ENCODE measurements at regions not wholly inside any gene's neighbourhood (a gene's known extent, or its start where the extent isn't known, plus 50 kb on each side); places are given as distances from the start of the nearest gene placed in this dataset.

- no peak for DNase-seq (ENCODE audit: low spot score in 2 of 2)
- in situ Hi-C loops (cut with MboI; ENCODE audit: low sequenced_read_pairs): no loop called here
- Histone ChIP-seq H3K4me1 (no peaks in the 10 kb centered on the region), H3K36me3 (replicated peaks) (no peaks in the 10 kb centered on the region), H3K9me3 (no peaks in the 10 kb centered on the region), H3K4me3 (no peak overlapping the region), H3K27me3 (ENCODE audit: low read depth) (0 out of 2 replicates have a peak, but pooled peaks cover 3% of the 10 kb centered on the region)
Observed at GRCh38 chr4:177124349-177125064, 185.2 kb upstream of the NEIL3 start.

GRCh38 chr4:177125656-177126055 lies 184.0 kb upstream of the NEIL3 start:
- in situ Hi-C loops (cut with MboI; ENCODE audit: low sequenced_read_pairs): no loop called here
- no peaks in the 10 kb centered on the region for H3K4me1 ChIP-seq

DNA sequence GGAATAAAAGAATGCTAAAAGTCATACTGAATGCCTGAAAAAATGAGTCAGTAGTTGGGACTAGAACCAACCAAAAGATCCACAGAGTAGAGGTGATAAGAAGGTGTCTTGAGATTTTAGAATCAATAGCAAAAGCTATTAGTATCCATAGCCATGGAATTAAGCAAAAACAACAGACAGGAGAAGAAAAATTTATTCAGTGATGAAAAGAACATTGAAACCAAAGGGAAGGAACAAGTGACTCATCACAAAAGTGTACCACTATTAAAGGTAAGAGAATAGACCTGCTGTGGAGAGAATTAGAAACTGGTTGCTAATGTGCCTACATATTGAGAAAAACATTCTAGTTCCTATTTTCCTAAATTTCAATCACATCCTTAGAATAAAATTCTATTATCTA lies 182.0 kb upstream of the NEIL3 start:
- no peak for DNase-seq (ENCODE audit: low spot score in 2 of 2)

More at GRCh38 chr4:177125656-177126055, 184.0 kb upstream of the NEIL3 start:
- Histone ChIP-seq H3K4me3 (no peak overlapping the region), H3K27me3 (ENCODE audit: low read depth) (0 out of 2 replicates have a peak, but pooled peaks cover 3% of the 10 kb centered on the region), H3K9me3 (no peaks in the 10 kb centered on the region), H3K36me3 (replicated peaks) (no peaks in the 10 kb centered on the region)
- no peak for DNase-seq (ENCODE audit: low spot score in 2 of 2)

GRCh38 chr4:177128306-177128705 lies 181.4 kb upstream of the NEIL3 start:
- in situ Hi-C loops (cut with MboI; ENCODE audit: low sequenced_read_pairs): no loop called here
- Histone ChIP-seq H3K27me3 (ENCODE audit: low read depth) (0 out of 2 replicates have a peak, but pooled peaks cover 3% of the 10 kb centered on the region), H3K9me3 (no peaks in the 10 kb centered on the region), H3K36me3 (replicated peaks) (no peaks in the 10 kb centered on the region), H3K4me3 (no peak overlapping the region), H3K4me1 (no peaks in the 10 kb centered on the region)
- no peak for DNase-seq (ENCODE audit: low spot score in 2 of 2)

More for the DNA sequence above, 182.0 kb upstream of the NEIL3 start:
- 0 out of 2 replicates have a peak, but pooled peaks cover 3% of the 10 kb centered on the region for H3K27me3 ChIP-seq (ENCODE audit: low read depth)
- in situ Hi-C loops (cut with MboI; ENCODE audit: low sequenced_read_pairs): no loop called here
- no peaks in the 10 kb centered on the region for H3K9me3 ChIP-seq
- no peak overlapping the region for H3K4me3 ChIP-seq
- H3K4me1 ChIP-seq: no peaks in the 10 kb centered on the region
- H3K36me3 ChIP-seq (replicated peaks): no peaks in the 10 kb centered on the region

- Histone ChIP-seq H3K27me3 (ENCODE audit: low read depth) (no peaks in the 10 kb centered on the region), H3K36me3 (replicated peaks) (no peaks in the 10 kb centered on the region), H3K9me3 (no peaks in the 10 kb centered on the region), H3K4me3 (no peak overlapping the region), H3K4me1 (no peaks in the 10 kb centered on the region)
- no peak for DNase-seq (ENCODE audit: low spot score in 2 of 2)
- in situ Hi-C loops (cut with MboI; ENCODE audit: low sequenced_read_pairs): no loop called here
Observed at GRCh38 chr4:177131736-177132135, 177.9 kb upstream of the NEIL3 start.

- Histone ChIP-seq H3K36me3 (replicated peaks) (no peaks in the 10 kb centered on the region), H3K27me3 (ENCODE audit: low read depth) (no peaks in the 10 kb centered on the region)
- DNase-seq (ENCODE audit: low spot score in 2 of 2): no peak
Observed at GRCh38 chr4:177147668-177148067, 162.0 kb upstream of the NEIL3 start.

GRCh38 chr4:177155454-177155853 lies 154.2 kb upstream of the NEIL3 start:
- in situ Hi-C loops (cut with MboI; ENCODE audit: low sequenced_read_pairs): no loop called here
- DNase-seq (ENCODE audit: low spot score in 2 of 2): no peak
- H3K9me3 ChIP-seq: no peaks in the 10 kb centered on the region

More at GRCh38 chr4:177147668-177148067, 162.0 kb upstream of the NEIL3 start:
- H3K4me3 ChIP-seq: no peak overlapping the region
- H3K4me1 ChIP-seq: no peaks in the 10 kb centered on the region
- no peaks in the 10 kb centered on the region for H3K9me3 ChIP-seq
- in situ Hi-C loops (cut with MboI; ENCODE audit: low sequenced_read_pairs): no loop called here

DNA sequence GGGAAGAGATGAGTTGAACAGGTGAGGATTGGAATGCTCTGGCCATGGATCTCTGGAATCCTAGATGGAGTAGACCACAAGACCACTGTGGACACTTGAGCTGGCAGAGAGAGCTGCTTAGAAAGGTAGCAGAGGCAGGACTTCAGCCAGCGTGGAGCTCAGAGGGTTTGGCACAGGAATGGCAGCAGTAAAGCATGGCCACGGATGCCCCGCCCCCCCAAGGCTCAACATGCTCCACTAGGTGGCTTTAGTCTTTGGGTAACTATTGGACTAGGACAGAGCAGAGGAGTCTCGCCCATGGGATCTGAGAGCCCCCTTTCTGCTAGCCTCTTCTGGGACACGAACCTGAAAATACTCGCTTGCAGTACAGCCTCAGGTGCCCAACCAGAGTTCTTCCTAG lies 150.1 kb upstream of the NEIL3 start:
- Histone ChIP-seq H3K36me3 (replicated peaks) (no peaks in the 10 kb centered on the region), H3K4me1 (no peaks in the 10 kb centered on the region), H3K27me3 (ENCODE audit: low read depth) (no peaks in the 10 kb centered on the region), H3K9me3 (no peaks in the 10 kb centered on the region), H3K4me3 (no peak overlapping the region)
- DNase-seq (ENCODE audit: low spot score in 2 of 2): peak in 1 of 2 experiments; percentile 11
- in situ Hi-C loops (cut with MboI; ENCODE audit: low sequenced_read_pairs): no loop called here

More at GRCh38 chr4:177155454-177155853, 154.2 kb upstream of the NEIL3 start:
- Histone ChIP-seq H3K4me1 (no peaks in the 10 kb centered on the region), H3K36me3 (replicated peaks) (no peaks in the 10 kb centered on the region), H3K4me3 (no peak overlapping the region), H3K27me3 (ENCODE audit: low read depth) (no peaks in the 10 kb centered on the region)

- Histone ChIP-seq H3K4me3 (no peak overlapping the region), H3K36me3 (replicated peaks) (no peaks in the 10 kb centered on the region), H3K4me1 (peaks cover 4% of the 10 kb centered on the region), H3K9me3 (no peaks in the 10 kb centered on the region), H3K27me3 (ENCODE audit: low read depth) (no peaks in the 10 kb centered on the region)
- in situ Hi-C loops (cut with MboI; ENCODE audit: low sequenced_read_pairs): no loop called here
- DNase-seq (ENCODE audit: low spot score in 2 of 2): no peak
Observed at GRCh38 chr4:177161781-177162180, 147.9 kb upstream of the NEIL3 start.

DNA sequence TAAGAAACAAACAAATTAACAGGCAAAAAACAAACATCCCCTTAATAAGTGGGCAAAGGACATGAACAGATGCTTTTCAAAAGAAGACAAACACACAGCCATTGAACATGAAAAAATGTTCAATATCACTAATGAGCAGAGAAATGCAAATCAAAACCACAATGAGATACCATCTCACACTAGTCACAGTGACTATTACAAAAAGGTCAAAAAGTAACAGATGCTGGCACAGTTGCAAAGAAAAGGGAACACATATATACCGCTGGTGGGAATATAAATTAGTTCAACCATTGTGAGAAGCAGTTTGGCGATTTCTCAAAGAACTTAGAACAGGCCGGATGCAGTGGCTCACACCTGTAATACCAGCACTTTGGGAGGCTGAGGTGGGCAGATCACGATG lies 146.1 kb upstream of the NEIL3 start:
- Histone ChIP-seq H3K9me3 (no peaks in the 10 kb centered on the region), H3K4me1 (peaks cover 4% of the 10 kb centered on the region), H3K36me3 (replicated peaks) (no peaks in the 10 kb centered on the region), H3K27me3 (ENCODE audit: low read depth) (no peaks in the 10 kb centered on the region), H3K4me3 (no peak overlapping the region)
- in situ Hi-C loops (cut with MboI; ENCODE audit: low sequenced_read_pairs): no loop called here
- DNase-seq (ENCODE audit: low spot score in 2 of 2): no peak

DNA sequence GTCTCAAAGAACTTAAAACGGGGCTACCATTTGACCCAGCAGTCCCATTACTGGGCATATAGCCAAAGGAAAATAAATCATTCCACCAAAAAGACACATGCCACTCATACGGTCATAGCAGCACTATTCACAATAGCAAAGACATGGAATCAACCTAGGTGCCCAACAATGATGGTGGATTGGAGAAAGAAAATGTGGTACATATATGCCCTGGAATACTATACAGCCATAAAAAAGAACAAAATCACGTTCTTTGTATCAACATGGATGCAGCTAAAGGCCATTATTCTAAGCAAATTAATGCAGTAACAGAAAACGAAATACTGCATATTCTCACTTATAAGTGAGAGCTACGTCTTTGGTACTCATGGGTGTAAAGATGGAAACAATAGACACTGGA lies 138.1 kb upstream of the NEIL3 start:
- in situ Hi-C loops (cut with MboI; ENCODE audit: low sequenced_read_pairs): no loop called here

DNA sequence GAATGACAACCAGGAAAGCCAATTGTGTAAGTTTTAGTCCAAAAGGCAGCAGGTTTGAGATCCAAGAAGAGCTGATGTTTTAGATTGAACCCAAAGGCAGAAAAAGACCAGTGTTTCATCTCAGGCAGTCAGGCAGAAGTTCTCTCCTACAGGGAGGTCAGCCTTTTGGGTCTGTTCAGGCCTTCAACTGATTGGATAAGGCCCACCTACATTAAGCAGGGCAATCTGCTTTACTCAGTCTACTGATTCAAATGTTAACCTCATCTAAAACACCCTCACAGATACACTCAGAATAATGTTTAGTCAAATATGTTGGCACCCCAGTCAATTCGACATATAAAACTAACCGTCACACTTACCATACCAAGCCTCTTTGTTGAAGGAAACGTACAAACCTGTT lies 134.2 kb upstream of the NEIL3 start:
- H3K4me3 ChIP-seq: no peak overlapping the region
- H3K9me3 ChIP-seq: no peaks in the 10 kb centered on the region
- no peaks in the 10 kb centered on the region for H3K4me1 ChIP-seq
- H3K36me3 ChIP-seq (replicated peaks): no peaks in the 10 kb centered on the region
- in situ Hi-C loops (cut with MboI; ENCODE audit: low sequenced_read_pairs): no loop called here
- DNase-seq (ENCODE audit: low spot score in 2 of 2): no peak
- H3K27me3 ChIP-seq (ENCODE audit: low read depth): no peaks in the 10 kb centered on the region

More for the DNA sequence above, 138.1 kb upstream of the NEIL3 start:
- no peaks in the 10 kb centered on the region for H3K27me3 ChIP-seq (ENCODE audit: low read depth)
- no peaks in the 10 kb centered on the region for H3K4me1 ChIP-seq
- DNase-seq (ENCODE audit: low spot score in 2 of 2): no peak
- no peaks in the 10 kb centered on the region; the same call in 1 of the 2 replicates for H3K9me3 ChIP-seq
- H3K36me3 ChIP-seq (replicated peaks): no peaks in the 10 kb centered on the region
- no peak overlapping the region for H3K4me3 ChIP-seq

GRCh38 chr4:177177541-177178081 lies 132.1 kb upstream of the NEIL3 start:
- DNase-seq (ENCODE audit: low spot score in 2 of 2): no peak
- no peak overlapping the region for H3K4me3 ChIP-seq
- in situ Hi-C loops (cut with MboI; ENCODE audit: low sequenced_read_pairs): no loop called here
- no peaks in the 10 kb centered on the region for H3K36me3 ChIP-seq (replicated peaks)
- H3K9me3 ChIP-seq: no peaks in the 10 kb centered on the region
- H3K4me1 ChIP-seq: no peaks in the 10 kb centered on the region
- no peaks in the 10 kb centered on the region for H3K27me3 ChIP-seq (ENCODE audit: low read depth)

- Histone ChIP-seq H3K9me3 (no peaks in the 10 kb centered on the region), H3K27me3 (ENCODE audit: low read depth) (no peaks in the 10 kb centered on the region)
- in situ Hi-C loops (cut with MboI; ENCODE audit: low sequenced_read_pairs): no loop called here
Observed at GRCh38 chr4:177178246-177178645, 131.4 kb upstream of the NEIL3 start.

More at GRCh38 chr4:177178246-177178645, 131.4 kb upstream of the NEIL3 start:
- DNase-seq (ENCODE audit: low spot score in 2 of 2): no peak
- Histone ChIP-seq H3K4me1 (no peaks in the 10 kb centered on the region), H3K4me3 (no peak overlapping the region), H3K36me3 (replicated peaks) (no peaks in the 10 kb centered on the region)
